ENCODE measurements at regions not wholly inside any gene's neighbourhood (a gene's known extent, or its start where the extent isn't known, plus 50 kb on each side); places are given as distances from the start of the nearest gene placed in this dataset.

- no peak overlapping the region for H3K9ac ChIP-seq
- no peaks in the 10 kb centered on the region for H3K4me1 ChIP-seq (ENCODE audit: low read depth, poor library complexity, severe bottlenecking)
- H3K79me2 ChIP-seq (ENCODE audit: insufficient read depth, low read depth) = no peaks in the 10 kb centered on the region
- H3K4me3 ChIP-seq (IDR thresholded peaks at IDR 0.05; ENCODE audit: insufficient read depth, low read depth, low read length) = no peak overlapping the region
- no peaks in the 10 kb centered on the region for H4K20me1 ChIP-seq (ENCODE audit: insufficient read depth)
- no peak for TF ChIP-seq CTCF (conservative IDR thresholded peaks at IDR 0.05; ENCODE audit: low read depth, low read length)
- no peaks in the 10 kb centered on the region for H3K27me3 ChIP-seq (ENCODE audit: insufficient read depth, low read depth)
- H3K27ac ChIP-seq = no peak overlapping the region
- H3K36me3 ChIP-seq (ENCODE audit: insufficient read depth) = no peaks in the 10 kb centered on the region
- H3K4me2 ChIP-seq = no peak overlapping the region
- no peak overlapping the region for H2AFZ ChIP-seq (ENCODE audit: low read depth)
These were observed 157.1 kb upstream of the FGF10 start for GRCh38 chr5:44546286-44546685.

DNA sequence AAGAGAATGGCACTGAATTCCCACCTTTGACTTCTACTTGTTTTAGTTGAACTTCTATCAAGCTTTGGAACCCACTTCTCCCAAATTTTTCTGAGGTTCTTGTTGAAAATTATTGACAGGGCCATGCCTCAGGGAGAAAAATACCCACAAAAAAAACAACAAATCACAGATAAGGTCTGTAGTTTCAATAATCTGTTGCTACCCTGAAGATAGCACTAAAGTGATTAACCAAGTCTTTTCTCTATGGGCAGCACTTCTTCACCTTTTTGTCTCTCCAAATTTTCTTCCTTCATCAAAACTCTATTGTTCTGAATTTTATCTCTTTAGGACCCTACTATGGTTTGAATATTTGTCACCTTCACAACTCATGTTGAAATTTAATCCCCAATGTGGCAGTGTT, 154.3 kb upstream of the FGF10 start:
- Histone ChIP-seq H3K4me2 (no peak overlapping the region), H2AFZ (ENCODE audit: low read depth) (no peak overlapping the region), H3K79me2 (ENCODE audit: insufficient read depth, low read depth) (no peaks in the 10 kb centered on the region), H4K20me1 (ENCODE audit: insufficient read depth) (no peaks in the 10 kb centered on the region), H3K27me3 (ENCODE audit: insufficient read depth, low read depth) (no peaks in the 10 kb centered on the region), H3K9ac (no peak overlapping the region), H3K4me1 (ENCODE audit: low read depth, poor library complexity, severe bottlenecking) (no peaks in the 10 kb centered on the region), H3K27ac (no peak overlapping the region), H3K36me3 (ENCODE audit: insufficient read depth) (no peaks in the 10 kb centered on the region), H3K4me3 (IDR thresholded peaks at IDR 0.05; ENCODE audit: insufficient read depth, low read depth, low read length) (no peak overlapping the region)
- TF ChIP-seq CTCF (conservative IDR thresholded peaks at IDR 0.05; ENCODE audit: low read depth, low read length) = no peak

GRCh38 chr5:44542470-44542869, 153.2 kb upstream of the FGF10 start:
- Histone ChIP-seq H4K20me1 (ENCODE audit: insufficient read depth) (no peaks in the 10 kb centered on the region), H3K36me3 (ENCODE audit: insufficient read depth) (no peaks in the 10 kb centered on the region), H3K4me1 (ENCODE audit: low read depth, poor library complexity, severe bottlenecking) (no peaks in the 10 kb centered on the region), H2AFZ (ENCODE audit: low read depth) (no peak overlapping the region), H3K79me2 (ENCODE audit: insufficient read depth, low read depth) (no peaks in the 10 kb centered on the region), H3K27me3 (ENCODE audit: insufficient read depth, low read depth) (no peaks in the 10 kb centered on the region), H3K27ac (no peak overlapping the region), H3K4me2 (no peak overlapping the region), H3K4me3 (IDR thresholded peaks at IDR 0.05; ENCODE audit: insufficient read depth, low read depth, low read length) (no peak overlapping the region), H3K9ac (no peak overlapping the region)
- TF ChIP-seq CTCF (conservative IDR thresholded peaks at IDR 0.05; ENCODE audit: low read depth, low read length) = no peak

DNA sequence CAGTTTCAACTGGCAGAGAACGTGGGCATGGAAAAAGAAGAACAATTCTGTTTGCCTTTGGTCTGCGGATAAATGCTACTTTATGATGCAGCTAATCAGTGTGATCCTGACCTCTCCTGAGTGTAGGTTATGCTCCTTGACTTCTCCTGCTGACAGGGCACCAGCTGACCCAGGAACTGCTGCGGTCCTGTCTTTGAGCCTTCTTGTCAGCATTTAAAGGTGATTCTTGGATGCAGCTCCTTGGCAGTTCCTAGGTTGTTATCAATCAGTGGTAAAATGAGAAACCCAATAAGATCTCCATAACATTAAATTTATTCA, 150.3 kb upstream of the FGF10 start:
- H3K4me3 ChIP-seq (IDR thresholded peaks at IDR 0.05; ENCODE audit: insufficient read depth, low read depth, low read length) = no peak overlapping the region
- H2AFZ ChIP-seq (ENCODE audit: low read depth) = no peak overlapping the region
- H3K36me3 ChIP-seq (ENCODE audit: insufficient read depth) = no peaks in the 10 kb centered on the region
- H3K27me3 ChIP-seq (ENCODE audit: insufficient read depth, low read depth) = no peaks in the 10 kb centered on the region
- no peak overlapping the region for H3K27ac ChIP-seq
- no peaks in the 10 kb centered on the region for H3K4me1 ChIP-seq (ENCODE audit: low read depth, poor library complexity, severe bottlenecking)
- TF ChIP-seq CTCF (conservative IDR thresholded peaks at IDR 0.05; ENCODE audit: low read depth, low read length) = no peak
- H3K79me2 ChIP-seq (ENCODE audit: insufficient read depth, low read depth) = no peaks in the 10 kb centered on the region
- H4K20me1 ChIP-seq (ENCODE audit: insufficient read depth) = no peaks in the 10 kb centered on the region
- H3K9ac ChIP-seq = no peak overlapping the region
- H3K4me2 ChIP-seq = no peak overlapping the region

Data from KMS-11 (cell line).